Spleen (tissue), 11 donors: ENCODE measurements at regions not wholly inside any gene's neighbourhood (a gene's known extent, or its start where the extent isn't known, plus 50 kb on each side); places are given as distances from the start of the nearest gene placed in this dataset.

Experiments
- DNase-seq: peaks from one replicate; pipeline ENCODE4 v3.0.0-alpha.2; 2020
- H3K27ac ChIP-seq, 8 donors: fragments of 200-600 bp; sonication (generic) in 7 of 8; 1 replicate in 4 of 8; 2 replicates in 4 of 8; pipeline versions ENCODE4 v1.5.0 to v1.8.0; 2016 to 2021; ENCODE audit warnings: inconsistent platforms in 4 of 8, mild to moderate bottlenecking in 4 of 8, moderate library complexity in 1 of 8
- H3K27me3 ChIP-seq, 7 donors: fragments of 200-600 bp; sonication (generic) in 6 of 7; replicated peaks in 1 of 7; 1 replicate in 4 of 7; 2 replicates in 3 of 7; pipeline versions ENCODE4 v1.5.0 to v1.8.0; 2016 to 2021; ENCODE audit warnings: inconsistent platforms in 3 of 7, mild to moderate bottlenecking in 1 of 7
- H3K36me3 ChIP-seq, 6 donors: fragments of 200-600 bp; sonication (generic) in 5 of 6; 1 replicate in 4 of 6; 2 replicates in 2 of 6; pipeline versions ENCODE4 v1.5.0 to v1.8.0; 2016 to 2021; ENCODE audit warnings: inconsistent platforms in 2 of 6
- H3K4me1 ChIP-seq, 6 donors: fragments of 200-600 bp; sonication (generic) in 5 of 6; 1 replicate in 3 of 6; 2 replicates in 3 of 6; pipeline versions ENCODE4 v1.5.0 to v1.8.0; 2016 to 2021; ENCODE audit warnings: inconsistent platforms in 3 of 6
- H3K4me3 ChIP-seq, 8 donors: fragments of 200-600 bp; sonication (generic) in 7 of 8; 1 replicate in 4 of 8; 2 replicates in 4 of 8; pipeline versions ENCODE4 v1.5.0 to v1.8.0; 2016 to 2021; ENCODE audit warnings: inconsistent platforms in 4 of 8, mild to moderate bottlenecking in 4 of 8, moderate library complexity in 2 of 8
- H3K9me3 ChIP-seq, 8 donors: fragments of 200-600 bp; sonication (generic) in 7 of 8; 1 replicate in 4 of 8; 2 replicates in 4 of 8; pipeline versions ENCODE4 v1.5.0 to v1.8.0; 2016 to 2021; ENCODE audit warnings: inconsistent platforms in 4 of 8
- POLR2A ChIP-seq, 3 donors: fragments of 450-650 bp; IDR thresholded peaks; one replicate each; pipeline ENCODE4 v1.5.1; 2017; ENCODE audit warnings: antibody characterized with exemption in 3 of 3, mild to moderate bottlenecking in 1 of 3
- POLR2AphosphoS5 ChIP-seq, 3 donors: sonication (generic); formaldehyde crosslinking; IDR thresholded peaks; one replicate each; pipeline ENCODE4 v1.5.1; 2017; ENCODE audit warnings: antibody characterized with exemption in 3 of 3
- WGBS, 5 donors: extraction: QIAGEN DNeasy Blood & Tissue Kit in 3 of 5; methylation state at CpG; one replicate each; pipeline versions ENCODE4 v1.1.5 to v1.1.7; 2013 to 2018; 5-methylcytosine and 5-hydroxymethylcytosine counted together
- intact Hi-C: fragments of 100-400 bp; cut with DNase I; formaldehyde crosslinking; loops from one replicate; pipeline ENCODE4 v1.15.0; 2023; ENCODE audit warnings: low total_unique reads
- TF ChIP-seq, protein P1 (sequence below), 11 experiments: fragments of 200-600 bp in 7 of 11; fragments of 450-650 bp in 4 of 11; sonication (generic) in 4 of 11; IDR thresholded peaks in 8 of 11; conservative IDR thresholded peaks in 3 of 11; 1 replicate in 7 of 11; 2 replicates in 4 of 11; pipeline versions ENCODE4 v1.4.0 to v1.8.0; 2016 to 2021; ENCODE audit warnings: antibody characterized with exemption in 11 of 11, inconsistent platforms in 4 of 11, mild to moderate bottlenecking in 1 of 11
- donor health status: healthy with polysubstance abuse.
- donor health status: DM: no; HTN: no; CAD: no; lungs with moderate emphysema.
- donor health status: DM: no; HTN: no; CAD: no.
- donor health status: Bipolar disorder and iron deficiency.
- donor health status: healthy.
- donor health status: DM: no; HTN: no; CAD: no.
- donor health status: DM: yes; HTN: yes; CAD: no.

DNA sequence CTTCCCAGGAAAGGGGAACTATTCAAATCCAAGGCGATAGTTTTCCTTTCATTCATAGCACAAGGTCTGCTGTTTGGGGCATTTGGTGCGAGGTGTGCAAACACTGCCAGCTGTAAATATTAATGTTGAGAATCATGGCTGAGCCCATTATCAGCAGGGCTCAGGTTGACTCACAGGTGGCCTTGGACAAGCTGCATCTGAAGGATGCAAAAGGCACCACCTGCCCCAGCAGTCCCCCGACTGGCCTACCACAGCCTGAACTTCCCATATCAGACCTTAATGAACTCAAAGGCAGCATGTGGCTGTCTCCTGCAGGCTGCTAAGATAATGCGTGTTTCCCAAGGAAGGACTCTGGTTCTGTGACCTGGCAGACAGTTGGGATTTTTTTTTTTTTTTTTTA, 93.3 kb upstream of the MAP1LC3B2 start:
- H3K9me3 ChIP-seq, result no peaks in the 10 kb centered on the region
- 71 to 78% (median 74%) methylated on average over 4 of the region's 4 CpGs for WGBS, 5 donors
- intact Hi-C loops, result no loop called here
- H3K36me3 ChIP-seq, result no peaks in the 10 kb centered on the region
- TF ChIP-seq, protein P1, sequence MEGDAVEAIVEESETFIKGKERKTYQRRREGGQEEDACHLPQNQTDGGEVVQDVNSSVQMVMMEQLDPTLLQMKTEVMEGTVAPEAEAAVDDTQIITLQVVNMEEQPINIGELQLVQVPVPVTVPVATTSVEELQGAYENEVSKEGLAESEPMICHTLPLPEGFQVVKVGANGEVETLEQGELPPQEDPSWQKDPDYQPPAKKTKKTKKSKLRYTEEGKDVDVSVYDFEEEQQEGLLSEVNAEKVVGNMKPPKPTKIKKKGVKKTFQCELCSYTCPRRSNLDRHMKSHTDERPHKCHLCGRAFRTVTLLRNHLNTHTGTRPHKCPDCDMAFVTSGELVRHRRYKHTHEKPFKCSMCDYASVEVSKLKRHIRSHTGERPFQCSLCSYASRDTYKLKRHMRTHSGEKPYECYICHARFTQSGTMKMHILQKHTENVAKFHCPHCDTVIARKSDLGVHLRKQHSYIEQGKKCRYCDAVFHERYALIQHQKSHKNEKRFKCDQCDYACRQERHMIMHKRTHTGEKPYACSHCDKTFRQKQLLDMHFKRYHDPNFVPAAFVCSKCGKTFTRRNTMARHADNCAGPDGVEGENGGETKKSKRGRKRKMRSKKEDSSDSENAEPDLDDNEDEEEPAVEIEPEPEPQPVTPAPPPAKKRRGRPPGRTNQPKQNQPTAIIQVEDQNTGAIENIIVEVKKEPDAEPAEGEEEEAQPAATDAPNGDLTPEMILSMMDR (IDR thresholded peaks at IDR 0.05 in 8 of 11, conservative IDR thresholded peaks at IDR 0.05 in 3 of 11), result no peak
- TF ChIP-seq POLR2AphosphoS5 (IDR thresholded peaks at IDR 0.05), result no peak
- no peak for TF ChIP-seq POLR2A (IDR thresholded peaks at IDR 0.05)
- no peak overlapping the region for H3K4me3 ChIP-seq
- DNase-seq, result peak; percentile 15
- H3K27ac ChIP-seq, result no peak overlapping the region
- H3K27me3 ChIP-seq, result no peaks in the 10 kb centered on the region
- H3K4me1 ChIP-seq, result no peaks in the 10 kb centered on the region

DNA sequence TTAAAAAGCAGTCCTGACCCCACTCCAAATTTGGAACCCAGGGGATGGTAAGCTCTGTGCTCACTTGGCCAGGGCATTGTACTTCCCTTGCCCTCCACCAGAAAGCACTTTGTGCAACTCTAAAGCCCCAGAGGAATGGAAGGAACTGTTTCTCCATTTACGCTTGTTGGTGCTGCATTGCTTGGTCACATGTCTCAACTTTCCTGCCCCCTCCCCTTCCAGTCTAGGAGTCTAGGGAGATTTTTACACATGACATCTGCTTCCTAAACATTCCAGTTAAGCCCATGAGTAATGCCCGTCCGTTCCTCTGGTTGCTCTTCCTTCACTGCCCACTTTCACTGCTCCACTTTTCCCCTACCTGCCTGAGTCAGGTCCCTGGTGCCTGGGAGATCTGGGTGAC, 92.6 kb upstream of the MAP1LC3B2 start:
- intact Hi-C loops, result no loop called here
- Histone ChIP-seq H3K9me3 (no peaks in the 10 kb centered on the region), H3K4me3 (no peak overlapping the region), H3K27ac (no peak overlapping the region), H3K4me1 (no peaks in the 10 kb centered on the region), H3K36me3 (no peaks in the 10 kb centered on the region), H3K27me3 (no peaks in the 10 kb centered on the region)
- TF ChIP-seq, protein P1 (IDR thresholded peaks at IDR 0.05 in 8 of 11, conservative IDR thresholded peaks at IDR 0.05 in 3 of 11), result no peak
- TF ChIP-seq POLR2A (IDR thresholded peaks at IDR 0.05) (no peak), POLR2AphosphoS5 (IDR thresholded peaks at IDR 0.05) (no peak)
- 44 to 72% (median 64%) methylated on average over 3 of the region's 3 CpGs for WGBS, 5 donors
- peak; percentile 16 for DNase-seq

DNA sequence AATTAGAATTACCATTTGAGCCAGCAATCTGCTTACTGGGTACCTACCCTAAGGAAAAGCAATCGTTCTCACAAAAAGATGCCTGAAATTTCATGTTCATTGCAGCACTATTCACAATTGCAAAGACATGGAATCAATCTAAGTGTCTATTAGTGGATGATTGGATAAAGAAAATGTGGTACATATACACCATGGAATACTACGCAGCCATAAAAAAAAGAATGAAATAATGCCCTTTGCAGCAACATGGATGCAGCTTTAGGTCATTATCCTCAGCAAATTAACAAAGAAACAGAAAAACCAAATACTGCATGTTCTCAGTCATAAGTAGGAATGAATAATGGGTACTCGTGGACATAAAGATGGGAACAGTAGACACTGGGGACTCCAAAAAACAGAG, 89.8 kb upstream of the MAP1LC3B2 start:
- no peaks in the 10 kb centered on the region for H3K27me3 ChIP-seq
- DNase-seq, result no peak
- TF ChIP-seq POLR2A (IDR thresholded peaks at IDR 0.05) (no peak), POLR2AphosphoS5 (IDR thresholded peaks at IDR 0.05) (no peak)
- TF ChIP-seq, protein P1 (IDR thresholded peaks at IDR 0.05 in 8 of 11, conservative IDR thresholded peaks at IDR 0.05 in 3 of 11), result no peak
- no peaks in the 10 kb centered on the region for H3K36me3 ChIP-seq
- H3K27ac ChIP-seq, result no peak overlapping the region
- H3K4me1 ChIP-seq, result no peaks in the 10 kb centered on the region
- H3K9me3 ChIP-seq, result peaks cover 0 to 5% (median 0%) of the 10 kb centered on the region in 8 donors
- no peak overlapping the region for H3K4me3 ChIP-seq
- 77 to 96% (median 92%) methylated on average over 3 of the region's 3 CpGs for WGBS, 5 donors
- intact Hi-C loops, result no loop called here

DNA sequence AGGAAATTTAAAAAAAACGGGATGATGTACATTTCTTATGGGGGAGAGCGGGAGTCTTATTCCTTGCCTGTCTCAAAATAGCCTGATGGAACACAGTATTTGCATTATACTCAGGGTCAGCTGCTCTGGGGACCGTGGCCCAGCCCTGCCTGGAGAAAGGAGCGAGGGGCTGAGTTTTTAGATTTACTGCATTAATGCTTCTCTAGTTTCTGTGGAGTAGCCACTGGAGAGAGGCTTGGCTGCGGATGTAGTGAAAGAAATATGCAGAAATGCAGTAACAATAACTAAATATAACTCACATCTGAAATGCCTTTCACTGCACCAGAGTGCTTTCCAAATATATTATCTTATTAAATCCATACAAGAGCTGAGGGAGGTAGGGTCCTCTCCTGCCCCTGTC, 87.6 kb upstream of the MAP1LC3B2 start:
- Histone ChIP-seq H3K36me3 (no peaks in the 10 kb centered on the region), H3K4me1 (no peaks in the 10 kb centered on the region), H3K4me3 (no peak overlapping the region), H3K9me3 (peaks cover 0 to 21% (median 8%) of the 10 kb centered on the region in 8 donors), H3K27me3 (no peaks in the 10 kb centered on the region), H3K27ac (no peak overlapping the region)
- TF ChIP-seq POLR2AphosphoS5 (IDR thresholded peaks at IDR 0.05), result no peak
- TF ChIP-seq, protein P1 (IDR thresholded peaks at IDR 0.05 in 8 of 11, conservative IDR thresholded peaks at IDR 0.05 in 3 of 11), result no peak
- no peak for TF ChIP-seq POLR2A (IDR thresholded peaks at IDR 0.05)
- intact Hi-C loops, result no loop called here
- 82 to 94% (median 87%) methylated on average over 5 of the region's 5 CpGs for WGBS, 5 donors
- DNase-seq, result no peak
